AG20443 (cell line): ENCODE measurements at regions not wholly inside any gene's neighbourhood (a gene's known extent, or its start where the extent isn't known, plus 50 kb on each side); places are given as distances from the start of the nearest gene placed in this dataset.

Experiments
- DNase-seq: peaks from one replicate; pipeline ENCODE4 v3.0.0; 2012; ENCODE audit warnings: low spot score, mixed read lengths

GRCh38 chr11:93963072-93963471 is 58.1 kb upstream of the HEPHL1 start:
- no peak for DNase-seq

DNA sequence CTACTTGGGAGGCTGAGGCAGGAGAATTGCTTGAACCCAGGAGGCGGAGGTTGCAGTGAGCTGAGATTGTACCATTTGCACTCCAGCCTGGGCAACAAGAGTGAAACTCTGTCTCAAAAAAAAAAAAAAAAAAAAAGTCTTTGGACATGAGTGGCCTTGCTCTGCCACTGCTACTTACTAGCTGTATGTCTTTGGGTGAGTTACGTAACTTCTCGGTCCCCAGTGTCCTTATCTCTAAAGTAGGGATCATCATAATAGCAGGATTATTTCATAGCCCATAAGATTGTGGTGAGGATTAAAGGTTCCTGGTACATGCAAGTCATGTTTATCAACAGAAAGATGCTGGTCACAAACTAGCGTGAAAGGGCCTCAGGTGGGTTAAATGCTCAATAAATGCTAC is 53.9 kb upstream of the HEPHL1 start:
- DNase-seq, result no peak

GRCh38 chr11:93967944-93968343 is 53.2 kb upstream of the HEPHL1 start:
- no peak for DNase-seq

- DNase-seq, result no peak
Observed at GRCh38 chr11:93969925-93970922, 50.9 kb upstream of the HEPHL1 start.
